KBM-7 (cell line): ENCODE measurements at regions not wholly inside any gene's neighbourhood (a gene's known extent, or its start where the extent isn't known, plus 50 kb on each side); places are given as distances from the start of the nearest gene placed in this dataset.

Experiments
- DNase-seq: peaks from one replicate; pipeline ENCODE4 v3.0.0-alpha.2; 2015
- in situ Hi-C: fragments of 300-500 bp; cut with MboI; formaldehyde crosslinking; loops from 2 replicates; pipeline ENCODE4 v1.14.3; 2020; ENCODE audit warnings: low sequenced_read_pairs, low pct_unique_long_range_greater_than_20kb, mixed read lengths

DNA sequence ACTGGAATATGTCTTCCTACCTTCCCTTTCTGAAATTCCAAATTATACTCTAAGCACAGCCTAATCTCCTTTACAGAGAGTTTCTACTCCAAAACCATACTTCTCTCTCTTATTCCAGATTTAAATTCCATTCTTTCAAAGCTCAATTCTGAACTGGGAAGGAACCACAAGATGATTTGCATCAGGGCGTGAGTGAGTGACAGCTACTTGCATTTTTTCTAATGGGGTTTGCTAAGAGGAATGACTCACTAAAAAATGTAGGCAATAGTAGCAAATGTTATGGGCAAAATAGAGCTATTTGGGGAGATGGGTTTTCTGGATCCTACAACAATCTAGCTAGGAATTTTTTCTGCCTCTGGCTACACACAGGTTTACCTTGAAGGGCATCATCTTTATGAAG lies 244.6 kb upstream of the PSMD7 start:
- in situ Hi-C loops = no loop called here
- DNase-seq = no peak

DNA sequence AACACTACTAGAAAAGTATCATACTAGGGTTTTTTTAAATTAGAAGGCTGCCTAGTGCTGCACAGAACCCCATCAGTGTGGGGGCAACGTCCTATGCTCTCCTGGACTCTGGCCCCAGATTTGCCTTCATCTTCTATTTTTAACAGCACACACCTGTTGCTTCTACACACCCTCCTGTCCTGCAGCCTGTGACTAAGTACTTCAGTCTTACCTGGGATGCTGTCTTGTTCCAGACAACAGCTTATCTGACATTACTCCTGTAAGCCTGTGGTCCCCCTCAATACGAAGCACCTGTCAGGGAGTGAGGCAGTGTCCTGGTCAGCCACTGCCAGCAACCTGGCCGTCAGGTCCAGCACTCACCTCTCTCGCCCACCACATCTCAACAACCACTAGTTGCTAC lies 247.6 kb upstream of the PSMD7 start:
- in situ Hi-C loops = no loop called here
- DNase-seq = no peak

DNA sequence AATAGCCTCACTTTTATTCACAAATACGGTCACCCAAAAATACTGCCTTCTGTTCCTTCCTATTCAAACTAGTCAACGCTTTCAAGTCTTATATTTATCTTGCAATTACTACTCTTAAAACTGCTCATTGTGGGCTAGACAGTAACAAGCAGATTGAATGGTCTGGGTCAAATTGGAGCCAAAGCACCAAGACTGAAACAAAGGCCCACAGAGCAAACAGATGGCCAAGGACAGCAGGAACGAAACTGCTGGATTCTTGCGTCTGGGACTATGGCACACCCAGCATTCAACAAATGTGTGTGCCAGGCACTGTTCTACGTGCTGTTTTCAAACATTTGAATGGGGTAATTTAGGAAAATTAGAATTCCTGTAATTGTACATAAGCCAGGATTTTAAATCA lies 250.1 kb upstream of the PSMD7 start:
- in situ Hi-C loops = no loop called here
- DNase-seq = no peak

DNA sequence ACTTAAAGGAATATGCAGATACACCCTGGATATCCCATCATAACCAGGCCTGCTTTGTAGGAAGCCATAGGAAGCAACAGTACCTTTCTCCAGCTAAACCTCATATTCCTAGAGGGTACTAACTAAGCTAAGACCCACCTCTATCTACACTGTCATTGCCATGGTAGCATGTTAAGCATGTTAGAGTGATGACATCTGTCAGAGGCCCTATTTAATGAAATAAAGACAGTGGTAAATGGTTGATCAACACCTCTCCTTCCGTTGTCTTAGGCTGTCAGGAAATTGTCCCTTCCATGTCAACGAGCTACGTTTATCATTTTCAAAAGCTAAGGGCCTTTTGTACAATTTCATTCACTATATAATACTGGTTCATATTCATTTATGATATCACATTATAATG lies 251.1 kb upstream of the PSMD7 start:
- in situ Hi-C loops = no loop called here
- DNase-seq = no peak

DNA sequence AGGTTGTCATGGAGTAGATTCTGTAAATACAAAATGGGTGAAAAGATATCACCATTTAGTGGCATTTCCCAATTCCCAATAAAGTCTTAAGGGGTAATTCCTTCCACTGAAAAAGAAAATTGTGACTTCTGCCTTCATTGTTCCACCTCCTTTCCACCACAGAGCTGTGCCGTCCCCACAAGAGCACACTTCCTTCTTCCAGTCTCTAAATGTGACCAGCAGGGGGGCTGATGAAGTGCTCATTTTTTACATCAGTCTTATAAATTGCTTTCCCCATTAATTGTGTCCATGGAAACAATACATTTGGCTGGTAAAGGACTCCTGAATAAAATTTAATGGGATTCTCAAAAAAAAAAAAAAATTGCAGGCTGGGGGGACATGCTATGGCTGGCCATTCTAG lies 260.8 kb upstream of the PSMD7 start:
- DNase-seq = peak; percentile 36
- in situ Hi-C loops = no loop called here

DNA sequence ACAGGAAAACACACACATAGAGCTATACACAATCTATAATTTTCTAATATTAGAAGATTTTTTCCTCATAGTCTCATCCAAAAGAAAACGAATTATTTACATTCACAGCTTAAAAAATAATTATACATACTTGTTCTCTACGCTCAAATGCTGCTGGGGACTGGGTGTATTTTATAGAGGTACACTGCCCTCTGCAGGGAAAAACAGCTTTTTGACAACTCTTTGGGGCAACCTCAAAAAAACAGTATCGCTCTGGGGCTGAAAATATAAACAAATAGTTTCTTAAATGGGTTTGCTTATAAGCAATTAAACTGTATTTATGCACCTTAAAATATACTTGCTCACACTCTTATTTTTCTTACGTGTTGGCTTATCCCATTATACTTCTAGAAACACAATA lies 261.8 kb upstream of the PSMD7 start:
- peak; percentile 53 for DNase-seq
- in situ Hi-C loops = no loop called here

DNA sequence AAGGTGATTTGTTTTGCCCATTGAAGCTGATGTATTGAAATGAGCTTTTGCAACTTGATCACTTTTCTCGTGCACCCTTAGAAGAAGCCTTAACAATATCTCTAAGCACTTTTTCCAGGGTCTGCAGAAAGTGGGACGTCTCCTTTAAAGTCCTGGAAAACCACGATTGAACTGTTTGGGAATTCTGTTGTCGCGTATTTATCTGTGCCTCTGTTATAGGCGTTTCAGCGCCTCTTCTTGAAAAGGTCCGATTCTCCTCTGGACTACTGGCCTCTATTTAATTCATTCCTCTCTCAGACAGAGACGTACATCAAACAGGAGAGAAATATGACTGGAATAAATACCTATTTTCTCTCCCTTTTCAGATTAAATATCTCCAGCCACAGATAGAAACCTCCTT lies 262.4 kb upstream of the PSMD7 start:
- in situ Hi-C loops = no loop called here
- no peak for DNase-seq

DNA sequence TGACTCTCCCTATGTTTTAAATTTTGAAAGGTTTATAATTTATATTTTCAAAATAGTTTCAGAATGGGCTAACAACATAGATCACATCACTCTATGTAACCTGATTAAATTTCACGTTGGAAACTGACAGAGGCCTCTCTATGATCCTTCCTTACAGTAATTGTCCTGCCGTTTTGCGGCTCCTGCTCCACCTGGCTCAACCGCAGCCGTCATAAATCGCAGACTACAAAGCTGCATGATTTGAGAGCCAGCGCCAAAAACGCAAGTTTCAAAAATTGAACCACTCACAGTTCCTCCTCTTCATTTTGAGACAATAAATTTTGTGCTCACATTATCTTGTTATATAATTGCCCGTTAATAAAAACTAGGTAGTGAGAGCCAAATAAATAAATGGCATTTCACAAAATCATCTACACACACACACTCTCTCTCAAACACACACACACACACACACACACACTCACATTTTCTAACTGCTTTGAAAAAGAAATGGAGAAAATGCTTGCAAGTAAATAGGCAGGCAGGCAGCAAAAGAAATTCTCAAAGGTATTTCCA lies 263.1 kb upstream of the PSMD7 start:
- in situ Hi-C loops = no loop called here

DNA sequence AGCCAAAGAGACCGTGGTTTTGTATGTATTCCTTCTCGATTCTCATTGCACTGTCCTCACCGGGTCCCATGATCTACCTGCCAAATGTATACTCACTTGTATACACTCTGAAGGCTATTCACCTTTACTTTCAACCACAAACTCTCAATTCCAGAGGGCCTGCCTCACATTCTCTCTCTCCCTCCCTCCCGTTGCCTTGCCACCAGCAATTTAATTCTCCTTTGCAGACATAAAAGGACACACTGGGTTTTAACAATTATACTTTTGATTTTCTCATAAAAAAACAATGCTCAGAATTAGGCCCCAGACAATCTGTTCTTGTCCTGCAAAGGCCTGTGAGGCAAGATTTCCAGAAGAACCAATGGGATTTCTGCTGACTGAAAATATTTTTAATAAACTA lies 265.1 kb upstream of the PSMD7 start:
- in situ Hi-C loops = no loop called here

More for the DNA sequence above, 263.1 kb upstream of the PSMD7 start:
- no peak for DNase-seq

DNA sequence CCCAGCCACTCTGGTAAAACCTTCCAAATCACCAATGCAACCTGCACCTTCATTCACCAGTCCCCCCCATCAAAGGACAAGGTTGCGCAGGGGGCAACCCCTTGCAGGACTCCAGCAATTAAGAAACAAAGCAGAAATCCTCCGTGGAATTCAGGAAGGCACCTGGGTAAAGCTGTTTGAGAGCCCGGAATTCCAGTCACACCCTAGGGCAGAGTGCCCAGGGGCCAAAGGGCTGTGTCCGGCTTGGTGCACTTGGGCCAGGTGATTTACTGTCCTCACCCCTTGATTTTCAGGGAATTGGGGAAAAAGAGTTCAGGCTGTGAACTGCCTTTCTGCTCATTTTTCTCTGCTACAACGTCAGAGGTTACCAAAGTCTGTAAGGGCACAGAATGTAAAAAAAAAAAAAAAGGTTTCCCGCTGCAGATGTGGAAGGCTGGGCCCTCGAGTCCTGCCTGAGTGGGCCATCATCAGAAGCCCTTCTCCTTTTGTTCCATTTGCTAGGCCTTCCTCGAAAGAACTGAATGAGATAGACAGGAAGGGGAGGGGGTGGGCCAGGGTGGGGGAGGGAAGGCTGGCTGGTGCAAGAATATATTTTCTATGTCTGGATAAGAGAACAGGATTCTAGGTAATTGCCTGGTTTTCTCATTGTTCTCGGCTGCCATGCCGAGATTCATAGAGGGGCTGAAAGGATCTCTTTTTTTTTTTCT lies 266.5 kb upstream of the PSMD7 start:
- no peak for DNase-seq
- in situ Hi-C loops = no loop called here

More for the DNA sequence above, 265.1 kb upstream of the PSMD7 start:
- no peak for DNase-seq

DNA sequence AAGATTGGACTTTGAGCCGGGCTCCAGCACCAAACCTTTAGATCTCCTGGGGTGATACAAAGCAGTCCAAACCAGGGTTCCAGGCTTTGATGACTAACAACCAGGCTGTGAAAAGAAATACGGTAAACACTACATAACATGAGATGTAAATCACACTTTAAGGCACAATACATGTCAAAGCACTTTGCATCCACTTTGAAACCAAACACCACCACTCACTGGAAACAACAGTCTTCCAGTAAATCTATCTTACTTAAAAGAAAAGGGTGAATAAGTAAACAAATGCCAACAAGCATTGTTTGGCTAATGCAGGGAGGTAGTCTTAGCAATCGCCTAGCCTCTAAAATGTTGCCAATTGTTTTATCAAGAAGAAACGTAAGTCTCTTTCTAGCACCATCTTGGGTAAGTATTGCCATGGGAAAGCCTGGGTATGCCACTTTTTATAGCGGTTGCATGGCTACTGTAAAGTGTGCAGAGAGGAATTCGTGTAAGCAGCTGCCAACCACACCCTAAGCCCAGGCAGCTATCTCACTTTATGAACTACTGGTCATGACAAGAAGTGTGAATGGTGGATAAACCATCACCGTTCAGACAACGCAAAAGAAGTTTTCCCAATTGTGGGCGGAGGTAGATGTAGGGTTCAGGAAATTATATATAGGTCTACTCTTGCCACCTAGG lies 267.4 kb upstream of the PSMD7 start:
- no peak for DNase-seq
- in situ Hi-C loops = no loop called here

DNA sequence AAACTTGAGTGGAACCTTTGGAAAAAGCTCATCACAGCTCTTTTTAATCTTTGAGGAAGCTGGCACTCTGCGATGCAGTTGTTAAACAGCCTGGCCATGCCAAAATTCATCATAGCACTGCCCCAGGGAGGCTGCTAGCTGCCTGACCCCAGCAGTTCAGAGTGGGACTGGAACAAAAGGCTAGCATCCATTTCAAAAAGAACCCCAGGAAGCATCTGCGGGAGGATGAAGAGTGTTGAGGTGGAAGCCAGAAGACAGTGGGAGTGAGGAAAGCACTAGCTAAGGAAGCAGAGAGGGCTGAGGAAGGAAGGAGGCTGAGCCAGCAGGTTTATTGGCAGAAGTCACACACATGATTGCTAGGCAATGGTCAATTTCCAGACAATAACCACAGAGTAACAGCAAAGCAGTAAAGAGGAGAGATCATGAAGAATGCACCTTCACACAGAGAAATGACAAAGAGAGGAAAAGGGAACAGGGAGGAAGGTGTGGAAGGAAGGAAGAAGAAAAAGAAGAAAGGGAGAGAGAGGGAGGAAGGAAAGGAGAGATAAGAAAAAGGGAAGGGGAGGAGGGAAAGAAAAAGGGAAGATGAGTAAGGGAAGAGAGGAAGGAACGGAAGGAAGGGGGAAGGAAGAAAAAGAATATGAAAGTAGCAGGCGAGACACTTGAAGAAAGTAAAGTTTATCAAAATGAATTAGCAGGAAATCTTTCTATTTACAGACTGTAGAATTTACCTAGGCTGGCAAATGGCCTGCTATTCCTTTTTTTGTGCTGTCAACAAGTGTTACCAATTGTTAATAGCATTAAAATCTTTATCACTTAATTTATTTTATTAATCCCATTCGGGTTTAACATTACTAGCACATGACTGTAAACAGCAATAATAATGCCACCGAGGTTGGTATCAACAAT lies 270.0 kb upstream of the PSMD7 start:
- DNase-seq = no peak
- in situ Hi-C loops = no loop called here

DNA sequence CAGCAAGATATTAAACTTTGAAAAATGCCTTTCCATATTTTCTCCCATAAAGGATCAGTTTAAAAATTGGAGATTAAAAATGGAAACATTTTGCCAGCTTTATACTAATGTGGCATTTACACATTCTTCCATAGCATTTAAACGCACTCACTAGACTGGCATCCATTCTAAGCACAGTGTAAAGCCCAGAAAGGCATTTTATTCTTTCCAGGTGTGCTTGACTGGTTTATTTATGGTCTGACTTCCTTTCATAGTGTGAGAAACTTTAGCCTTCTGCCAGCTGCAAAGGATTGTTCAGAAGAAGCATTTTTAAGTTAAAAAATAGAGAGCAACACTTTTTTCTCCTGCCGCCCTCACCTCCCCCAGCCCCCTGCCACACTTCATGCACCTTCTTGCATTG lies 271.7 kb upstream of the PSMD7 start:
- no peak for DNase-seq
- in situ Hi-C loops = no loop called here

DNA sequence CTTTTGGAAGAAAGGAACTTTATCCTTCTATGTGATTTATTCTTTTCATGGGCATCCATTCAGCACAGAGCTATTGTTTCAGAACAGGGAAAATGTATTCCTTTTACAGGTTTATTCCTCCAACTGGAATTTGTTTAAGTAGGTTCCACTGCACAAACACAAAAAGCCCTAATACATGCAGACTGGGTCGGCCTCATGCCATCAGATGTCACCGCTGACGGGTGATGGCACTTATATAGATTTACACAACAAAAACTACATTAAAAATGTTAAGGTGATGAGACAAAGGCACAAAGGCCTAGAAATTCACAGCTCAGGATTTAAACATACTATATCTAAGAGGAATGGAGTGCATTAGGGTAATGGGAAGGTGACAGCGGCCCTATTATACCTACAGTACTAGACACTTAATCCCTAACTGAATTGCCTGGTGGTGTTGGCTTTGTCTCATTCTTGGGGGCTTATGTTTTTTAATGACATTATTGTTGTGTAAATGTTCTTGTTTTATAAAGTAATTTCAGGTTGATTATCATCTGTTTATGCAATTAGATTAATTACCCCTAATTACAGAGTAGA lies 276.4 kb upstream of the PSMD7 start:
- no peak for DNase-seq
- in situ Hi-C loops = no loop called here

DNA sequence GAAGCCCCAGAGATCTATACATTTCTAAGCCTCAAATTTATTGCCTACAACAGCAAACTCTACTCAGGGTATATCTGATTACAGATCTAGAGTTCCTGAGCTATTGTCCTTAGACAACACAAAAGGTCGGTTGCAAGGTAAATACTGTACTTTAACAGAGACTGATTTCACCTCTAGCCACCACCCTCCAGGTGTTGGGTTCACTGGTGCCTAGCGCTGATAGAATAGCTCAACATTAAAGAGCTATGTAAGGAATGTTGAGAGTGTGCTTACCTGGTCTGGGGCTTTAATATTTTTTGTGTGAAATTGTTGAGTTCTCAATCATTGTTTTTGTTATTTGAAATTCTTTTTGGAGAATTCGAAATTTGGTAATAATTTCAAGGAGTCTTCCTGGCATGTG lies 277.0 kb upstream of the PSMD7 start:
- in situ Hi-C loops = no loop called here
- no peak for DNase-seq

DNA sequence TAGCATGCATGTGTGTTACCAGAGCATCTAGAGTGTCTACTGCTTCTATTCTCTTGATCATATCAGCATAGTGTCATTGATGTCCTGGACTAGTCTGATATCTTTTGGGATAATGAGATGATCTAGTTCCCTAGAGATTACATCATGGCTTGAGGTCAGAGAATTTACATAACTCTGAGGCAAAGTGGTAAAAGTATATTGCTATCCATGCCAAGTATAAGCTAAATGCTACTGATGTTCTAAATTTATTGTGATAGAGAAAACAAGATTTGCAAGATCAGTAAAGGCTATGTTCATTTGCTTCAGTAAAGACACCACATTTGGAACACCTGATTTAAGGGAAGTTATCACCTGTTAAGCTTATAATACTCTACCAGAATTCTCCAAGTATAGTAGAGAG lies 280.7 kb upstream of the PSMD7 start:
- in situ Hi-C loops = no loop called here
- no peak for DNase-seq

DNA sequence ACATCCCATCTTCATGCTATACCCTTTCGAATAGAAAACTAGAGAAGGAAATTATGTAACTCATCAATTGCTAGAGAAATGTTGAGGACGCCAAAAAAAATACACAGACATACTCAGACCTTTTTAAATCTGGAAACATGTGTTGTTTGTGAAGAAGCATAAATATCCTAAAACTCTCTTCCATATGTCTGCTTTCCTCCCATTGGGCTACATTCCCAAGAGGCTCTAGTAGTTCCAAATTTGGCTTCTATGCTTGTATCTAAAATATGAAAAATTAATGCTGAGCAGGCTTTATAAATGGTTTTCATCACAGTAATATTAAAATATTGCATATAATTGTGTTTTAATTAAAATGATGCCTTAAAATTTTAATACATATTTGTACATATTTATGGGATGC lies 297.9 kb upstream of the PSMD7 start:
- in situ Hi-C loops = no loop called here
- no peak for DNase-seq

DNA sequence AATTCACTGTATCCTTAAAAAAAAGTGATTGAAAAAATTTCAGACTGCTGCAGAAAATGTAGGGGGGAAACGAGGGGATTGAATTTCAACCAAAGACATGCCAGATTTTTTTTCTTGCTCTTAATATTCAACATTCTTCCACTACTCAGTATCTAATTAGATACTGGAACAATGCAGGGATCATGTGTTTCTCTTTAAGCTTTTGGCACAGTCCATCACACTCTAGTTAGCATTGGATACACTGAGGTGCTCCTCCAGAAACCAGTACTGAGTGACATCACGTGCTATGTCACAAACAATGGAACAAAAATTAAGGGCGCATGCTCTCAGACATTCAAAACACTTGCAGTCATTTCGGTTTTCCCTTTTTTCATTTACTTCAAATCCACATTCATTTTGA lies 298.6 kb upstream of the PSMD7 start:
- in situ Hi-C loops = no loop called here

DNA sequence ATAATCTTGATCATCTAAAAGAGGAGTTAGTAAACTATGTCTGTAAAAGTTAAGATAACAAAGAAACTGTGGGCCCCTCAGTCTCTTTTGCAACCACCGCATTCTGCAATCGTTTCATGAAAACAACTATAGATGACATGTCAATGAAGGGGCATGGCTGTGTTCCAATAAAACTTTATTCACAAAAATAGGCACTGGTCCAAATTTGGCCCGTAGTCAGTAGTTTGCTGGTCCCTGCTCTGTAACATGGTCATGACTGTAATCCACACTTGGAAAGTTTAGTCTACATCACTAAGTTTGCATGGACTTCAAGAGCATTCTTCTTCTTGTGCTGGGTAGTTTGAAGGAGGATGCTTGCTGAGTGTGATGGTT lies 299.3 kb upstream of the PSMD7 start:
- in situ Hi-C loops = no loop called here
- no peak for DNase-seq

More for the DNA sequence above, 298.6 kb upstream of the PSMD7 start:
- no peak for DNase-seq
